ENCODE measurements at regions not wholly inside any gene's neighbourhood (a gene's known extent, or its start where the extent isn't known, plus 50 kb on each side); places are given as distances from the start of the nearest gene placed in this dataset.

DNA sequence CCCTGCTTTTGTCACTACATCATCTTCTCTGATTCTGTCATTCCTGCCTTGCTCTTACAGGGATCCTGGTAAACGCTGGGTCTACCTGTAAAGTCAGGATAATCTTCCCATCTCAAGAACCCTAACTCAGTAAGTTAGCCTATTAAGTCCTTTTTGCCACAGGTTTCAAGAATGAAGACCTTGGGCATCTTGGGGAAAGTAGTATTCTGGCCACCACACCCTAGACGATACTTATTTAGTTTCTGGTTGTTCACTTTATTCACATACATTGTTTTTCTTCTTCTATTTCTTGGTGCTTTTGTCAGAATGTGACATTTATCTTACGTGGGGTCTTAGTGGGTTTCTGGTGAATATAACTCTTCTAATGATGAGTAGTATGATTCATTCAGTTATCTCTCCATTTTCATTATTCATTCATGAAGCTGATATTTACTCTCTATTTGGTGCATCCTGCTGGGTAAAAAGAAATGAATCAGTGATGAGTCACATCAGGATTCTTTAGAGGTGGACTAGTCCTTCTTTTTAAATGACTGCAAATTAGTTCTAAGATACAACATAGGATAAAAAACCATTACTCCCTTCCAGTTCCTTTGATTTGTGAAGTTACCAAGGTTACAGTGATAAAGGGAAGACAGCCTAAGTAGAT is 514.4 kb upstream of the B3GALT2 start:
- TF ChIP-seq TCF7L2 (IDR thresholded peaks at IDR 0.05; ENCODE audit: borderline replicate concordance, extremely low read depth, insufficient read depth, insufficient read length) (peak; percentile 24), CEBPB (IDR thresholded peaks at IDR 0.05; ENCODE audit: low read depth) (no peak), POLR2A (IDR thresholded peaks at IDR 0.05; ENCODE audit: borderline replicate concordance, extremely low read depth, insufficient read depth, insufficient read length) (no peak), POLR2AphosphoS5 (IDR thresholded peaks at IDR 0.05; ENCODE audit: low read depth, low read length) (no peak), EZH2 (IDR thresholded peaks at IDR 0.05) (no peak)
- TF ChIP-seq, protein P1, sequence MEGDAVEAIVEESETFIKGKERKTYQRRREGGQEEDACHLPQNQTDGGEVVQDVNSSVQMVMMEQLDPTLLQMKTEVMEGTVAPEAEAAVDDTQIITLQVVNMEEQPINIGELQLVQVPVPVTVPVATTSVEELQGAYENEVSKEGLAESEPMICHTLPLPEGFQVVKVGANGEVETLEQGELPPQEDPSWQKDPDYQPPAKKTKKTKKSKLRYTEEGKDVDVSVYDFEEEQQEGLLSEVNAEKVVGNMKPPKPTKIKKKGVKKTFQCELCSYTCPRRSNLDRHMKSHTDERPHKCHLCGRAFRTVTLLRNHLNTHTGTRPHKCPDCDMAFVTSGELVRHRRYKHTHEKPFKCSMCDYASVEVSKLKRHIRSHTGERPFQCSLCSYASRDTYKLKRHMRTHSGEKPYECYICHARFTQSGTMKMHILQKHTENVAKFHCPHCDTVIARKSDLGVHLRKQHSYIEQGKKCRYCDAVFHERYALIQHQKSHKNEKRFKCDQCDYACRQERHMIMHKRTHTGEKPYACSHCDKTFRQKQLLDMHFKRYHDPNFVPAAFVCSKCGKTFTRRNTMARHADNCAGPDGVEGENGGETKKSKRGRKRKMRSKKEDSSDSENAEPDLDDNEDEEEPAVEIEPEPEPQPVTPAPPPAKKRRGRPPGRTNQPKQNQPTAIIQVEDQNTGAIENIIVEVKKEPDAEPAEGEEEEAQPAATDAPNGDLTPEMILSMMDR (IDR thresholded peaks at IDR 0.05 in 2 of 3, conservative IDR thresholded peaks at IDR 0.05 in 1 of 3; ENCODE audit: borderline replicate concordance in 1 of 3, insufficient read depth in 1 of 3, low read depth in 2 of 3, low read length in 2 of 3), result no peak
- TF ChIP-seq, protein P2, sequence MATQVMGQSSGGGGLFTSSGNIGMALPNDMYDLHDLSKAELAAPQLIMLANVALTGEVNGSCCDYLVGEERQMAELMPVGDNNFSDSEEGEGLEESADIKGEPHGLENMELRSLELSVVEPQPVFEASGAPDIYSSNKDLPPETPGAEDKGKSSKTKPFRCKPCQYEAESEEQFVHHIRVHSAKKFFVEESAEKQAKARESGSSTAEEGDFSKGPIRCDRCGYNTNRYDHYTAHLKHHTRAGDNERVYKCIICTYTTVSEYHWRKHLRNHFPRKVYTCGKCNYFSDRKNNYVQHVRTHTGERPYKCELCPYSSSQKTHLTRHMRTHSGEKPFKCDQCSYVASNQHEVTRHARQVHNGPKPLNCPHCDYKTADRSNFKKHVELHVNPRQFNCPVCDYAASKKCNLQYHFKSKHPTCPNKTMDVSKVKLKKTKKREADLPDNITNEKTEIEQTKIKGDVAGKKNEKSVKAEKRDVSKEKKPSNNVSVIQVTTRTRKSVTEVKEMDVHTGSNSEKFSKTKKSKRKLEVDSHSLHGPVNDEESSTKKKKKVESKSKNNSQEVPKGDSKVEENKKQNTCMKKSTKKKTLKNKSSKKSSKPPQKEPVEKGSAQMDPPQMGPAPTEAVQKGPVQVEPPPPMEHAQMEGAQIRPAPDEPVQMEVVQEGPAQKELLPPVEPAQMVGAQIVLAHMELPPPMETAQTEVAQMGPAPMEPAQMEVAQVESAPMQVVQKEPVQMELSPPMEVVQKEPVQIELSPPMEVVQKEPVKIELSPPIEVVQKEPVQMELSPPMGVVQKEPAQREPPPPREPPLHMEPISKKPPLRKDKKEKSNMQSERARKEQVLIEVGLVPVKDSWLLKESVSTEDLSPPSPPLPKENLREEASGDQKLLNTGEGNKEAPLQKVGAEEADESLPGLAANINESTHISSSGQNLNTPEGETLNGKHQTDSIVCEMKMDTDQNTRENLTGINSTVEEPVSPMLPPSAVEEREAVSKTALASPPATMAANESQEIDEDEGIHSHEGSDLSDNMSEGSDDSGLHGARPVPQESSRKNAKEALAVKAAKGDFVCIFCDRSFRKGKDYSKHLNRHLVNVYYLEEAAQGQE (IDR thresholded peaks at IDR 0.05; ENCODE audit: low read depth), result no peak
- TF ChIP-seq, protein P3, sequence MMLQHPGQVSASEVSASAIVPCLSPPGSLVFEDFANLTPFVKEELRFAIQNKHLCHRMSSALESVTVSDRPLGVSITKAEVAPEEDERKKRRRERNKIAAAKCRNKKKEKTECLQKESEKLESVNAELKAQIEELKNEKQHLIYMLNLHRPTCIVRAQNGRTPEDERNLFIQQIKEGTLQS (IDR thresholded peaks at IDR 0.05), result no peak

All from HCT116 (cell line).